Breast epithelium (tissue), 3 donors: ENCODE measurements at regions not wholly inside any gene's neighbourhood (a gene's known extent, or its start where the extent isn't known, plus 50 kb on each side); places are given as distances from the start of the nearest gene placed in this dataset.
"Not testable (repeated sequence)": the region's sequence is repeated elsewhere in the genome, so short reads cannot be mapped to it uniquely, and the experiment has no call there.

Experiments
- CTCF ChIP-seq, 3 donors: fragments of 450-650 bp; IDR thresholded peaks; one replicate each; pipeline ENCODE4 v1.5.1; 2016 to 2017; ENCODE audit warnings: antibody characterized with exemption in 3 of 3, mild to moderate bottlenecking in 3 of 3, moderate library complexity in 3 of 3
- POLR2A ChIP-seq: fragments of 450-650 bp; IDR thresholded peaks from one replicate; pipeline ENCODE4 v1.6.1; 2016; ENCODE audit warnings: antibody characterized with exemption, mild to moderate bottlenecking, moderate library complexity
- POLR2AphosphoS5 ChIP-seq, 3 donors: sonication (generic); formaldehyde crosslinking; IDR thresholded peaks; one replicate each; pipeline ENCODE4 v1.6.1; 2017; ENCODE audit warnings: antibody characterized with exemption in 3 of 3

GRCh38 chrX:63218202-63218601 is 132.9 kb downstream of the SPIN4 start:
- TF ChIP-seq POLR2A; CTCF (IDR thresholded peaks at IDR 0.05); POLR2AphosphoS5 (IDR thresholded peaks at IDR 0.05): not testable (repeated sequence)
